Mucosa of descending colon (tissue), 3 donors: ENCODE measurements at regions not wholly inside any gene's neighbourhood (a gene's known extent, or its start where the extent isn't known, plus 50 kb on each side); places are given as distances from the start of the nearest gene placed in this dataset.
"Not testable (repeated sequence)": the region's sequence is repeated elsewhere in the genome, so short reads cannot be mapped to it uniquely, and the experiment has no call there.

ENCODE experiments used
- ATAC-seq: fragments of 200-7000 bp; cut with Tn5 transposase; one replicate; pipeline ENCODE4 v1.9.1; 2020; ENCODE audit warnings: mild to moderate bottlenecking, moderate library complexity
- DNase-seq, 3 donors: peaks; one replicate each; pipeline ENCODE4 v3.0.0-alpha.2; 2020
- H3K36me3 ChIP-seq: fragments of 200-600 bp; one replicate; pipeline ENCODE4 v1.8.0; 2021; ENCODE audit warnings: low read depth, mild to moderate bottlenecking
- H3K4me1 ChIP-seq: fragments of 200-600 bp; one replicate; pipeline ENCODE4 v1.8.0; 2021; ENCODE audit warnings: low read depth, mild to moderate bottlenecking
- H3K4me3 ChIP-seq: fragments of 200-600 bp; one replicate; pipeline ENCODE4 v1.8.0; 2021; ENCODE audit warnings: mild to moderate bottlenecking
- H3K9me3 ChIP-seq: fragments of 200-600 bp; one replicate; pipeline ENCODE4 v1.8.0; 2021; ENCODE audit warnings: mild to moderate bottlenecking
- intact Hi-C, 2 donors: fragments of 100-400 bp; cut with DNase I in 1 of 2; cut with micrococcal nuclease in 1 of 2; formaldehyde crosslinking; loops; one replicate each; pipeline versions ENCODE4 v1.11.0 to v1.11.1; 2022; cut with DNase I, micrococcal nuclease
- TF ChIP-seq, protein P1 (sequence below): fragments of 200-600 bp; IDR thresholded peaks from one replicate; pipeline ENCODE4 v1.8.0; 2022; ENCODE audit warnings: antibody characterized with exemption, mild to moderate bottlenecking
- donor health status: DM: no; HTN: no; CAD: no; lungs with moderate emphysema.
- donor health status: DM: no; HTN: no; CAD: no.
- donor health status: DM: no; HTN: yes; CAD: no.

- Histone ChIP-seq H3K9me3 (peaks cover 14% of the 10 kb centered on the region), H3K4me1 (no peaks in the 10 kb centered on the region), H3K4me3 (no peak overlapping the region), H3K36me3 (no peaks in the 10 kb centered on the region)
- no peak for ATAC-seq
- TF ChIP-seq, protein P1, sequence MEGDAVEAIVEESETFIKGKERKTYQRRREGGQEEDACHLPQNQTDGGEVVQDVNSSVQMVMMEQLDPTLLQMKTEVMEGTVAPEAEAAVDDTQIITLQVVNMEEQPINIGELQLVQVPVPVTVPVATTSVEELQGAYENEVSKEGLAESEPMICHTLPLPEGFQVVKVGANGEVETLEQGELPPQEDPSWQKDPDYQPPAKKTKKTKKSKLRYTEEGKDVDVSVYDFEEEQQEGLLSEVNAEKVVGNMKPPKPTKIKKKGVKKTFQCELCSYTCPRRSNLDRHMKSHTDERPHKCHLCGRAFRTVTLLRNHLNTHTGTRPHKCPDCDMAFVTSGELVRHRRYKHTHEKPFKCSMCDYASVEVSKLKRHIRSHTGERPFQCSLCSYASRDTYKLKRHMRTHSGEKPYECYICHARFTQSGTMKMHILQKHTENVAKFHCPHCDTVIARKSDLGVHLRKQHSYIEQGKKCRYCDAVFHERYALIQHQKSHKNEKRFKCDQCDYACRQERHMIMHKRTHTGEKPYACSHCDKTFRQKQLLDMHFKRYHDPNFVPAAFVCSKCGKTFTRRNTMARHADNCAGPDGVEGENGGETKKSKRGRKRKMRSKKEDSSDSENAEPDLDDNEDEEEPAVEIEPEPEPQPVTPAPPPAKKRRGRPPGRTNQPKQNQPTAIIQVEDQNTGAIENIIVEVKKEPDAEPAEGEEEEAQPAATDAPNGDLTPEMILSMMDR: no peak
- DNase-seq: no peak
- intact Hi-C loops: no loop called here
Measured at GRCh38 chr2:234701841-234702240, 205.0 kb upstream of the ARL4C start.

DNA sequence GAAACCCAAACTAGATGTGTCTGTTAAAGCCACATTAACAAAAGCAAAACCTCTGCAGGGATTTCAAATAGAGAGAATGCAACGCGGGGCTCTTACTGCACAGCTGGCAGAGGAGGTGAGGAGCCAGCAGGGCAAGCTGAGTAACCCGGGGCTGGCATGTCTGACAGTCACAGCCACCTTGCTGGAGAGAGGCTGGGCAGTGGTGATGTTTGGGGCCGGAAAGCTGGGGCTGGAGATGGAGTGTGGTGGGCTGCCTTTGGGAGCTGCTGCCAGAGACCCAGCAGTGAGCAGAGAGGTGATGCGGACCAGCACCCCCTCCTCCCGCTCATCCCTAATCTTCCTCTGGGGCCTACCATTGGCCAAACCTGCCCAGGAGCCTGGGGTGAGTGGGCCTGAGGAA is 204.5 kb upstream of the ARL4C start:
- ATAC-seq (no peak), DNase-seq (no peak)
- intact Hi-C loops: no loop called here
- H3K4me1 ChIP-seq: no peaks in the 10 kb centered on the region
- TF ChIP-seq, protein P1: no peak
- no peaks in the 10 kb centered on the region for H3K36me3 ChIP-seq
- H3K9me3 ChIP-seq: peaks cover 17% of the 10 kb centered on the region
- no peak overlapping the region for H3K4me3 ChIP-seq

DNA sequence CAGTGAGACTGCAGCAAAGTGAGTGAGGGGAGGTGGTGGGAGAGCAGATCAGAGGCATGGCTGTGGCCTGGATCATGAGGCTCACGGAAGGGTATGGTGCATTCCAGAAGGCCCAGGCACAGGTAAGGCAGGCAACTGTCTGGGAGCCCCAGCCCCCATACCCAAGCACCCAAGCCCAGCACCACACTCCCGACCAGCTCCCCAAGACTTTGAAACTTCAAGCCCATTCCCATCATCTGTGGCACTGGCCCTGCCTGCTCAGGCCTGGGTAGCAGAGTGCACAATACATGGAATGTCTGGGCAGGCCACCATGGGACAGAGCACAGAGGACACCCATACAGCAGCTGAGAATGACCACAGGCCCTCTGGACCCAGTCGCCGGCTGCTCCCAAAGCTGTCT is 202.6 kb upstream of the ARL4C start:
- ATAC-seq: no peak
- TF ChIP-seq, protein P1: no peak
- H3K4me1 ChIP-seq: no peaks in the 10 kb centered on the region
- H3K9me3 ChIP-seq: peaks cover 17% of the 10 kb centered on the region
- H3K4me3 ChIP-seq: no peak overlapping the region
- H3K36me3 ChIP-seq: no peaks in the 10 kb centered on the region
- DNase-seq: no peak
- intact Hi-C loops: no loop called here

DNA sequence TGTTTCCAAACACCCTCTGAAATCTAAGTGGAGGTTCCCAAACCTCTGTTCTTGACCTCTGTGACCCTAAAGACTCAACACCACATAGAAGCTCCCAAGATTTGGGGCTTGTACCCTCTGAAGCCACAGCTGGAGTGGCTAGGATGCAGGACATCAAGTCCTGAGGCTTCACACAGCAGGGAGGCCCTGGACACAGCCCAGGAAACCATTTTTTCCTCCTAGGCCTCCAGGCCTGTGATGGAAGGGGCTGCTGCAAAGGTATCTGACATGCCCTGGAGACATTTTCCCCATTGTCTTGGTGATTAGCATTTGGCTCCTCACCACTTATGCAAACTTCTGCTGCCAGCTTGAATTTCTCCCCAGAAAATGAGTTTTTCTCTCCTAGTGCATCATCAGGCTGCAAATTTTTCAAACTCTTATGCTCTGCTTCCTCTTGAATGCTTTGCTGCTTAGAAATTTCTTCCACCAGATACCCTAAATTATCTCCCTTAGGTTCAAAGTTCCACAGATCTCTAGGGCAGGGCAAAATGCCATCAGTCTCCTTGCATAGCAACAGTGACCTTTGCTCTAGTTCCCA is 200.5 kb upstream of the ARL4C start:
- intact Hi-C loops, ATAC-seq, H3K36me3 ChIP-seq, H3K4me3 ChIP-seq, H3K4me1 ChIP-seq, DNase-seq: not testable (repeated sequence)
- H3K9me3 ChIP-seq: peaks cover 17% of the 10 kb centered on the region

- Histone ChIP-seq H3K9me3 (peaks cover 17% of the 10 kb centered on the region), H3K36me3 (no peaks in the 10 kb centered on the region), H3K4me3 (no peak overlapping the region), H3K4me1 (no peaks in the 10 kb centered on the region)
- TF ChIP-seq, protein P1: no peak
- no peak for ATAC-seq
- DNase-seq: no peak
- intact Hi-C loops: no loop called here
Measured at GRCh38 chr2:234695981-234696380, 199.1 kb upstream of the ARL4C start.

DNA sequence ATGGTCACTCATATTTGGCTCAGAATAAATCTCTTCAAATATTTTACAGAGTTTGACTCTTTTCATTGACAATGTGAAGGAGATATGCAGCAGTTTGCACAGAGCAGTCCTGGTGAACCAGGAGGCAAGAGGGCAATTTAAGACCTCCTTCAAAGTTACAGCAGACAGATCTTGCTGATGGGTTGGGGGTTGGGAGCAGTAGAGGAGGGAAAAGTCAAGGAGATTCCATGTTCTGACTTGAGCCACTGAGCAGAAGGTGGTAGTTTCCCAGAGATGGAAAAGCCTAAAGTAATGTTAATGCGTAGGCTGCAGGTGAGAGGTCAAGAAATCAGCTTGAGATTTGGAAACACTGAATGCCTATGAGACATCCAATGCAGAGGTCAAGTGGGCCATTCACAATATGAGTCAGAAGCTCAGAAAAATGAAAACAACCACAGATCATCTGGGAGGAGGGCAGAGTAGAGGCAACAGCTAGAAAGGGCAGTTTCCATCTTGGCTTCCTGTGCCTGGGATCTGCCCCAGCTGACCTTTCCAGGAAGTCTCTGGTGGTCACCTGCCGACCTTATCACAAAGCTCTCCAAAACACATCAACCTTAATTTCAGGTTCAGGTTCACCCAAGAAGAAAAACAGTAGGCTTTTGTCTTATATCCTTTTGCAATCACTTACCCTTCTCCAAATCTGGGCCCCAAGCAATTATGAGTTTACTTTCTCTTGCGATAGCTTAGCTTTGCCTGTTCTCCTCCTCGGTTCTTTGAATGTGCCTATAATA is 197.5 kb upstream of the ARL4C start:
- intact Hi-C loops: no loop called here
- peaks cover 17% of the 10 kb centered on the region for H3K9me3 ChIP-seq
- DNase-seq (no peak), ATAC-seq (peak; percentile 75)
- TF ChIP-seq, protein P1: no peak
- no peaks in the 10 kb centered on the region for H3K36me3 ChIP-seq
- no peak overlapping the region for H3K4me3 ChIP-seq
- H3K4me1 ChIP-seq: no peaks in the 10 kb centered on the region

DNA sequence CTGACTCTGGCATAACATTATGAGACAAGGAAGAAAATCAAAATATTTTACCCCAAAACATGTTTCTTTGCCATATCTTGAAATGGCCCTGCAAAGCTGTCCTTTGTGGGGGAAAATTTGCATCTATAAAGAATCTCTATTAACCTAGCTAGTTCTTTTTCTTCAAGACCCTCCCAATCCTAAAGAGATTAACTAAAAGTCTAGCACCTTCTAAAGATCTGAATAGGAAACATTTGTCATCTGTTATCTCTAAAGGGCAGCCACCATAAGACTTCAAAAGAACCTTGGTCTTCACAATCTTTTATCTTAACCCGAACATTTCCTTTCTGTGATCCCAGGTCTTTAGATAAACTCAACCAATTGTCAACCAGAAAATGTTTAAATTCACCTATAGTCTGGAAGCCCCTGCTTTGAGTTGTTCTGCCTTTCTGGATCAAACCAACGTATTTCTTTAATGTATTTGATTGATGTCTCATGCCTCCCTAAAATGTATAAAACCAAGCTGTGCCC is 196.9 kb upstream of the ARL4C start:
- peaks cover 17% of the 10 kb centered on the region for H3K9me3 ChIP-seq
- H3K4me3 ChIP-seq, intact Hi-C loops, H3K36me3 ChIP-seq, ATAC-seq, DNase-seq, H3K4me1 ChIP-seq: not testable (repeated sequence)

DNA sequence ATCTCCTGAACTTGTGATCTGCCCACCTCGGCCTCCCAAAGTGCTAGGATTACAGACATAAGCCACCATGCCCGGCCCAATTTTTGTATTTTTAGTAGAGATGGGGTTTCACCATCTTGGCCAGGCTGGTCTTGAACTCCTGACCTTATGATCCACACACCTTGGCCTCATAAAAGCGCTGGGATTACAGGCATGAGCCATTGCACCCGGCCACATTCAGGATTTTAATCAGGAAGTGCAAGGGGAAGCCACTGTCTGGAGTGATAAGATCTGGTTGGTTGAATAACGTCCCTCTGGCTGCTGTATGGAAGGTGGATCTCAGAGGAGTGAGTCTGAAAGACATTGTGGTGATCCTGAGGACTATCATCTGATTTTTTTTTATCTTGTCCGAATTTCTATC is 196.3 kb upstream of the ARL4C start:
- ATAC-seq, H3K36me3 ChIP-seq, DNase-seq, H3K4me3 ChIP-seq, intact Hi-C loops, H3K4me1 ChIP-seq: not testable (repeated sequence)
- peaks cover 16% of the 10 kb centered on the region for H3K9me3 ChIP-seq
